ENCODE measurements at regions not wholly inside any gene's neighbourhood (a gene's known extent, or its start where the extent isn't known, plus 50 kb on each side); places are given as distances from the start of the nearest gene placed in this dataset.
"Not testable (repeated sequence)": the region's sequence is repeated elsewhere in the genome, so short reads cannot be mapped to it uniquely, and the experiment has no call there.

DNA sequence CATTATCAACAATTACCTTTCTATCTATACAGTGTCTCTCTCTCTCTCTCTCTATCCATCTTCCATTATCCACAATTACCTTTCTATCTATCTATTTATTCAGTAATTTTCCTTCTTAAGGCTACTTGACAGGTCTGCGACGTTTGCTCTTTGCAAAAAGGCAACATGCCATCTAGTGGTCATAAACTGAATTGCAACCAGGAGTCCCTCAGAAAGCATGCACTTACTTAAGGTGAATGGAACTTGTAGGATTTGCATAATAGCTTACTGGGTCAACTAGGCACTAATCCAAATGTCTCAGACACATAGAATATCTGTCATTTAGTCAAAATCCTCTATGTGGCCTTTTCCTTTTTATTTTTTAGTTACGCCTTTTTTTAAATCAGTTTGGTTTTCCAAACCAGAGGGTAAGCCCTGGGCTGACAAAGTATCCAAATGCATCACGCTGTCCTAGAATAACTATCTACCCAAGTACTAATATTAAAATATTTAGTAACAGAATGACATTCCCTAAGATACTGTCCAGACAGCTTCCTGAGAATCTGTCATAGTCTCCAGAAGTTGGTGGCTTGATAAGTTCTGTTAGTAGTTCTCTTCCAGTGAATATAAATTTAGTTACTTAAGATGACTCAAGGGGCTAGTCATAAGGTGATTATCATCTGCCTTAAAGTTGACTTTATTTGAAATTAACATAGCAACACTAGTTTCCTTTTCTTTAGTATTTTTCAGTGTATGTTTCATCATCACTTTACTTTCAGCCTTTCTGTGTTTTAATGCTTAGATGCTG lies 208.3 kb downstream of the PPP1R3A start:
- DNase-seq (ENCODE audit: low read depth): no peak

DNA sequence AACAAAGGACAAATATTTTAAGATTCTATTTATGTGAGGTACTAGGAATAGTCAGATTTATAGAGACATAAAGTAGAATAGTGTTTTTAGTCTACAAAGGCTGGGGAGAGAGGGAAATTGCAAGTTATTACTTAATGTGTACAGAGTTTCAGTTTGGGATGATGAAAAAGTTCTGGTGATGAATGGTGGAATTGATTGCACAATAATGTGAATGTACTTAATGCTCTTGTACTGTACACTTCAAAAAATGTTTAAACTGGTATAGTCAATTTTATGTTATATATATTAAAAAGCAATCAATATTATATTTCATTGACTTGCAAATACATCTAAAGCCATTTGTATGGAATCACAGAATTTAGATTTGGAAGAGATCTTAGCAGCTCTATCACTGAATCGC lies 213.4 kb downstream of the PPP1R3A start:
- DNase-seq (ENCODE audit: low read depth): no peak

DNA sequence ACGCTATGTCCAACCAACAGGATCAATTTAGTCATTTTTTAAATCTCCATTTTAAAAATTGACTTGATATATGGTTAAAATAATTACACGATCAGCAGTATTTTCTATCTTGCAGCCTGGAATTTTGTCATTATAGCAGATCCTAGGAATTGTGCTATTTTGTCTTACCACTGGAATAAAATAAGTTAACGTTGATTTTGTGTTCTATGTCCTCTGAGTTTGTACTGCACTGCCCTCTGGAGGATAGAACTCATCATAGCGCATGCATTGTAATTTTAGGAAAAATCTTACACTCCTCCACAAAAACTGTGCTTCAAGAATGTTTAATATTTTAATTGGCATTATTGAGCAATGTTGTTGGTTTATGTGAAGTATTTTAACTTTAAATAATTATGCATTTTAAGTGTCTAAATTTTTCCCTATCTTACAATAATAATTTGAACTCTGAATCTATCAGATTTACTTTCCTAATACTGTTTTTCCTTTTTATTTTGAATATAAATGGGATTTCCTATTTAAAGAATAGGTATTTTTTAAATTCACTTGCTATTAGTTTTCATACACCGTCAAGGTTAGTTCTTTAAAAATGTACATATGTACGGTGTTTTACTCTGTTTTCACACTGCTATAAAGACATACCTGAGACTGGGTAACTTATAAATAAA lies 220.1 kb downstream of the PPP1R3A start:
- no peak for DNase-seq (ENCODE audit: low read depth)

GRCh38 chr7:113694149-113694548 lies 224.7 kb downstream of the PPP1R3A start:
- no peak for DNase-seq (ENCODE audit: low read depth)

- no peak for DNase-seq (ENCODE audit: low read depth)
Observed at GRCh38 chr7:113684165-113684564, 234.6 kb downstream of the PPP1R3A start.

DNA sequence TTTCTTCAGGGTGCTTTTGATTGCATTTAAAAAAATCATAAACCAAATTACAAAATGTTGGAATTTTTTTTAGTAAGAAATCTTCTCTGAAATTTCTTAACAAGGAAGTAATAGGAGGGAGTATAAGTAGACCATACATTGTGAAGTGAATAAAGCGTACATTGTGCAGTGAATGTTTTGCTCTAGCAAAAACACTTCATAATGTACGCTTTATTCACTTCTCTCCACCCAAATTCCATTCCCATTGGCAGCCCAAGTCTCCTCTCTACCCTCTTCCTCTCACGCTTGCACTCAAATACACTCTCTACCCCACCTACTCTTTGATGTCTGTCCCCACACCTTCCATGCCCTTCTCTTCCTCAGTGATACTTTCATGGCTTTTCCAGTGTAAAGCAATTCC lies 241.0 kb downstream of the PPP1R3A start:
- no peak for DNase-seq (ENCODE audit: low read depth)

DNA sequence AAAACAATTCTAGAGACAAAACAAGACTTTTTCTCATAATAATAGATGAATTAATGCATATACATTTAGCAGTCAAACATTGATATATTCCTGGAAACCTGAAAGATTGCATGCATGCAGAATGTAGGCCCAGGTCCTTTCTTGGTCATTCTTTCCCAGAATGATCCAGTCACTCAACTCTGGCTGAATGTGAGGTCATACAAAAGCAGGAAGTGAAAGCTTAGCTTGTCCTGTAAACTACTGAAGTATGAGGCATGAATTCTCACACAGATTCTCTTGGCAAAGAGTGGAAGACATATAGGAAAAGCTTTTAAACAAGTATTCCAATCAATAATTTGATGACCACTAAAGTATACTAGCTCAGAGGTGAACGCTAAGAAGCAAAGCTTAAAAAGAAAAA lies 253.9 kb downstream of the PPP1R3A start:
- no peak for DNase-seq (ENCODE audit: low read depth)

- DNase-seq (ENCODE audit: low read depth): no peak
Observed at GRCh38 chr7:113659416-113659815, 259.4 kb downstream of the PPP1R3A start.

DNA sequence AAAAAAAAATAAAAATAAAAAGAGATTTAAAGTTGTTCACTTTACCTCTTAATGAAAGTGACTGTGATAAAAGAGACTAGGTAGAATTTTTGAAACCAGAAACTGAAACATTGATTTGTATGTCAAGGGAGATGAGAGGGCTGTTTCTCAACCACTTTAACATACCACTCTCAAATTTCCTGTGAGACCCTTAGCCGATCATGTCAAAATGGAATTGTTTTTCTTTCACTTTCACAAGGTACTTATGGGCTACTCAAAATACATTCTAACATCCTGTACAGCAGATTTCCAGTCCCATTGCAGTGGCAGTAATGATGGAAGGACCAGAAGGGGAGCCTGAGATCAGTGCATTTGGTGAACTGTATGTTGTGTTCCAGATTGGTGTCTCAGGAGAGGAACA lies 261.2 kb downstream of the PPP1R3A start:
- no peak for DNase-seq (ENCODE audit: low read depth)

GRCh38 chr7:113652501-113652900 lies 266.3 kb downstream of the PPP1R3A start:
- no peak for DNase-seq (ENCODE audit: low read depth)

DNA sequence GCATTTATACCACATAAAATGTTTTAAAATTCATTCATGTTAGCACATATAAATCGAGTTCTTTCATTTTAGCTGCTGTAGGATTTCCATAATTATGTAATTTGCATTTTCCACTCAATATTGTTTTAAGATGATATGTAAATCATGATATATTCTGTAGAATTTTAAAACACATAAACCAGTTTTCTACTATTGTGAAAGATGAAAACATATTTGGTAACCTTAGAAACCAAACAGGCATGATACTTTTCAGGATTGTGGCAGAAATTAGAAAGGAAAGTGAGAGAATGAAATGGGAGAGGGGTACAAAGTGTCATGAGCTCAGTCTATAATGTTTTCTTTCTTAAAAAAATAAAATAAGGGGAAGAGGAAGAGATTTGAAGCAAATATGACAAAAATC lies 269.3 kb downstream of the PPP1R3A start:
- no peak for DNase-seq (ENCODE audit: low read depth)

GRCh38 chr7:113639221-113639620 lies 279.6 kb downstream of the PPP1R3A start:
- DNase-seq (ENCODE audit: low read depth): no peak

GRCh38 chr7:113636727-113637421 lies 281.9 kb downstream of the PPP1R3A start:
- no peak for DNase-seq (ENCODE audit: low read depth)

DNA sequence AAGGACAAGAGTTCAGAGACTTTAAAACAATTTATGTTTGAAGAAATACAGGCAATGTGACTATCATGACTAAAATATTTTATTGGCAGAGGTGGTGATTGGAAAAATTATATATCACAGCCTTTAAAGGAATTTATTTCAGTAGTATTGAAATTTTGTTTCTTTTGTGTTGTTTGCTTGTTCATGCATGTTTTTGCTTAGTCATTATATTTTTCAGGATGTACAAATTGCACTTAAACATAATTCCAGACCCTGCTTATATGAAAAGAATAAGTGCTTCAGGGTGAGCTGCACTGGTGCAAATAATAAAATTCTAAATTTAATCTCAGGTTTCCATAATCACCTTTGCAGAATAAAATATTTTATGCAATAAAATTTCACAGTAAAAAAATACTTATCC lies 283.3 kb downstream of the PPP1R3A start:
- DNase-seq (ENCODE audit: low read depth): no peak

DNA sequence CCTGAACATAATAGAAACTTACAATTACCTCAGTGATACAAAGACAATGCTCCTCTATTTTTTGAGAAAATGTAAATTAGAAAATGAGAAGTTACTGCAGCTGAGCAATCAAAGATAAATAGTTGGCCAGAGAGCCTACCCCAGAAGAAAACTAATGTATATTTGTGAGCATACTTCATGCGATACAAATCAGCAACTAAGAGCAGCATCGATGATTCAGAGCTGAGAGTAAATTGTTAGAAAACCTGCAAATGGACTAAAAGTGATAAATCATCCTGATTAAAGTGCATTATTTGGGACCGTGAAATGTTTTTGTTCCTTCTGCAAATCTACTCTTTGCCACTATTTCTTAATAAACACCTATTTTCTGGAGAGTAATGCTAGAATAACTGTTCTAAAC lies 285.7 kb downstream of the PPP1R3A start:
- DNase-seq (ENCODE audit: low read depth): no peak

GRCh38 chr7:113628948-113629847 lies 289.6 kb downstream of the PPP1R3A start:
- no peak for DNase-seq (ENCODE audit: low read depth)

DNA sequence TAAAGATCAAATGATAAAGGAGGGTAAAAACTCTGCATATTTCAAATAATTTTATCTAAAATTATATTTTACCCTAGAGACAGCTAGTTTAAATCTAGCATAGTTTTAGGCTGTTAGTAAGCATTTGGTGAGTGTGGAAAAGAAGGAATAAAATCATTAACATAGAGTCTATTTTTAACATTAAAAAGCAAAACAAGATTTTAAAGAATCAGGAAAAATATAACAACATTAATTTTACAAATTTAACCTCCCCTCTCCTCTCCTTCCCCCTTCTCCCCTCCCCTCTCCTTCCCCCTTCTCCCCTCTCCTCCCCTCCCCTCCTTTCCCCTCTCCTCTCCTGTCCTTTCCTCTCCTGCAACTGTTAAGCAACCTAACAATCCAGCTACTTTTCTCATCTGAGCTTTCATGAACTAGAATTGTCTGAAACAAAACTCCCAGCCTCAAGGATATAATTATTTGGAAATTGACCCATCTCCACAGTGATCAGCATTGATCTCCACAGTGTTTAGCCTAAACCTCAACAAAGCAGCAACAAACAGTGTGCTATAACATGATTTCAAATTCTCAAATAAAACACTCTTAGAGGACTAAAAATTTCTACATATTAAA lies 293.2 kb downstream of the PPP1R3A start:
- no peak for DNase-seq (ENCODE audit: low read depth)

DNA sequence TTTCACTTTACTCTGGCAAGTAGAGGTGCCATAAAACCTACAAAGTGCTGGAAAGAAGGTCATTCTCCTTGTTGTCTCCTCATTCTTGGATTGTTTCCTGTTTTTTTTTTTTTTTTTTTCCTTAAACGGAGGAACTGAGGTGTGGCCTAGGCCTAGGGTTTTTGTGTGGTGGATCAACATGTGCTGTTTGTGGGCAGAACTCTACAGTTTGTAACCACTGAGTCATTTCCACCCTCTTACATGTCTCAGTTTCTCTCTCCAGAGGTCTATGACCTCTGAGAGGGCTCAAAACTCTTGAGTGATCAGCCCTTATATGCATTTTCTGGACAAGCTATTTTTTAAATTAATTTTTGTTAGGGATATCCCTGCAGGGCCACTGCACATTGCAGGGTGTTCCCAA lies 296.0 kb downstream of the PPP1R3A start:
- no peak for DNase-seq (ENCODE audit: low read depth)

- DNase-seq (ENCODE audit: low read depth): no peak
Observed at GRCh38 chr7:113610572-113610971, 308.2 kb downstream of the PPP1R3A start.

- DNase-seq (ENCODE audit: low read depth): no peak
Observed at GRCh38 chr7:113608782-113609181, 310.0 kb downstream of the PPP1R3A start.

- no peak for DNase-seq (ENCODE audit: low read depth)
Observed at GRCh38 chr7:113606325-113606724, 312.5 kb downstream of the PPP1R3A start.

GRCh38 chr7:113600428-113600827 lies 318.4 kb downstream of the PPP1R3A start:
- not testable (repeated sequence) for DNase-seq (ENCODE audit: low read depth)
